Mammary epithelial cell (primary cell): ENCODE measurements at regions not wholly inside any gene's neighbourhood (a gene's known extent, or its start where the extent isn't known, plus 50 kb on each side); places are given as distances from the start of the nearest gene placed in this dataset.

Experiments
- CTCF ChIP-seq, 2 donors: IDR thresholded peaks in 1 of 2; conservative IDR thresholded peaks in 1 of 2; 2 replicates each; pipeline ENCODE4 v1.5.1; 2011 to 2012; ENCODE audit warnings: inconsistent platforms in 2 of 2, low read length in 2 of 2, mild to moderate bottlenecking in 2 of 2, control low read depth in 1 of 2, low read depth in 1 of 2; ENCODE audit not compliant: insufficient read depth in 1 of 2; ENCODE audit errors: extremely low read depth in 1 of 2
- EZH2 ChIP-seq: IDR thresholded peaks from 2 replicates; pipeline ENCODE4 v1.6.1; 2012; ENCODE audit warnings: low read length, inconsistent platforms, borderline replicate concordance

GRCh38 chr2:234679741-234680687, 183.1 kb upstream of the ARL4C start:
- TF ChIP-seq CTCF (conservative IDR thresholded peaks at IDR 0.05 in 1 of 2, IDR thresholded peaks at IDR 0.05 in 1 of 2; ENCODE audit: extremely low read depth in 1 of 2, insufficient read depth in 1 of 2, low read depth in 1 of 2, low read length in 2 of 2) = no peak
- no peak for TF ChIP-seq EZH2
